ENCODE measurements at regions not wholly inside any gene's neighbourhood (a gene's known extent, or its start where the extent isn't known, plus 50 kb on each side); places are given as distances from the start of the nearest gene placed in this dataset.

DNA sequence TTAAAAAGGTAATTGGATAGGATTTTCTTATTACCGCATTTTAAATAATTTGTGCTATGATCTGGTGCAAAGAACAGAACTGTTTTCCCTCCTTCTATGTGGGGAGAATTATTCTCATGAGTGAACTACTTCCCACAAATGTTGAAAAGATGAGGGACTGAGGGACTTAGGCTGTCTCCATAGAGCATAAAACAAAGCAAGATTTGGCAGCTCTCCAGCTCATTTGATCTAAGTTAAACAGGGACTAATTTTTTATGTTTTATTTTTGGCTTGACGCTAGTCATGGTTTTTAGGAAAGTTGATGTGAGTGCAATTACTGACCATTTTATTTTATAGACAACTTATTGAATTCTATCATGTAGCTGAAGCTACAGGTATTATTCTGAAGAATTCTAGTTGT lies 362.3 kb downstream of the HLX start:
- no peak for TF ChIP-seq TEAD4 (IDR thresholded peaks at IDR 0.05; ENCODE audit: borderline replicate concordance, insufficient read depth)
- no peak for TF ChIP-seq FOXM1 (IDR thresholded peaks at IDR 0.05; ENCODE audit: low read depth)
- no peak for TF ChIP-seq EZH2phosphoT487 (IDR thresholded peaks at IDR 0.05; ENCODE audit: borderline replicate concordance, low read depth)
- TF ChIP-seq, protein P1, sequence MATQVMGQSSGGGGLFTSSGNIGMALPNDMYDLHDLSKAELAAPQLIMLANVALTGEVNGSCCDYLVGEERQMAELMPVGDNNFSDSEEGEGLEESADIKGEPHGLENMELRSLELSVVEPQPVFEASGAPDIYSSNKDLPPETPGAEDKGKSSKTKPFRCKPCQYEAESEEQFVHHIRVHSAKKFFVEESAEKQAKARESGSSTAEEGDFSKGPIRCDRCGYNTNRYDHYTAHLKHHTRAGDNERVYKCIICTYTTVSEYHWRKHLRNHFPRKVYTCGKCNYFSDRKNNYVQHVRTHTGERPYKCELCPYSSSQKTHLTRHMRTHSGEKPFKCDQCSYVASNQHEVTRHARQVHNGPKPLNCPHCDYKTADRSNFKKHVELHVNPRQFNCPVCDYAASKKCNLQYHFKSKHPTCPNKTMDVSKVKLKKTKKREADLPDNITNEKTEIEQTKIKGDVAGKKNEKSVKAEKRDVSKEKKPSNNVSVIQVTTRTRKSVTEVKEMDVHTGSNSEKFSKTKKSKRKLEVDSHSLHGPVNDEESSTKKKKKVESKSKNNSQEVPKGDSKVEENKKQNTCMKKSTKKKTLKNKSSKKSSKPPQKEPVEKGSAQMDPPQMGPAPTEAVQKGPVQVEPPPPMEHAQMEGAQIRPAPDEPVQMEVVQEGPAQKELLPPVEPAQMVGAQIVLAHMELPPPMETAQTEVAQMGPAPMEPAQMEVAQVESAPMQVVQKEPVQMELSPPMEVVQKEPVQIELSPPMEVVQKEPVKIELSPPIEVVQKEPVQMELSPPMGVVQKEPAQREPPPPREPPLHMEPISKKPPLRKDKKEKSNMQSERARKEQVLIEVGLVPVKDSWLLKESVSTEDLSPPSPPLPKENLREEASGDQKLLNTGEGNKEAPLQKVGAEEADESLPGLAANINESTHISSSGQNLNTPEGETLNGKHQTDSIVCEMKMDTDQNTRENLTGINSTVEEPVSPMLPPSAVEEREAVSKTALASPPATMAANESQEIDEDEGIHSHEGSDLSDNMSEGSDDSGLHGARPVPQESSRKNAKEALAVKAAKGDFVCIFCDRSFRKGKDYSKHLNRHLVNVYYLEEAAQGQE (IDR thresholded peaks at IDR 0.05; ENCODE audit: low read depth, low read length): no peak
- no peak for TF ChIP-seq SMC3 (IDR thresholded peaks at IDR 0.05; ENCODE audit: low read depth, low read length)
- TF ChIP-seq, protein P2, sequence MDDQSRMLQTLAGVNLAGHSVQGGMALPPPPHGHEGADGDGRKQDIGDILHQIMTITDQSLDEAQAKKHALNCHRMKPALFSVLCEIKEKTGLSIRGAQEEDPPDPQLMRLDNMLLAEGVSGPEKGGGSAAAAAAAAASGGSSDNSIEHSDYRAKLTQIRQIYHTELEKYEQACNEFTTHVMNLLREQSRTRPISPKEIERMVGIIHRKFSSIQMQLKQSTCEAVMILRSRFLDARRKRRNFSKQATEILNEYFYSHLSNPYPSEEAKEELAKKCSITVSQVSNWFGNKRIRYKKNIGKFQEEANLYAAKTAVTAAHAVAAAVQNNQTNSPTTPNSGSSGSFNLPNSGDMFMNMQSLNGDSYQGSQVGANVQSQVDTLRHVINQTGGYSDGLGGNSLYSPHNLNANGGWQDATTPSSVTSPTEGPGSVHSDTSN (IDR thresholded peaks at IDR 0.05): no peak
- TF ChIP-seq, protein P3, sequence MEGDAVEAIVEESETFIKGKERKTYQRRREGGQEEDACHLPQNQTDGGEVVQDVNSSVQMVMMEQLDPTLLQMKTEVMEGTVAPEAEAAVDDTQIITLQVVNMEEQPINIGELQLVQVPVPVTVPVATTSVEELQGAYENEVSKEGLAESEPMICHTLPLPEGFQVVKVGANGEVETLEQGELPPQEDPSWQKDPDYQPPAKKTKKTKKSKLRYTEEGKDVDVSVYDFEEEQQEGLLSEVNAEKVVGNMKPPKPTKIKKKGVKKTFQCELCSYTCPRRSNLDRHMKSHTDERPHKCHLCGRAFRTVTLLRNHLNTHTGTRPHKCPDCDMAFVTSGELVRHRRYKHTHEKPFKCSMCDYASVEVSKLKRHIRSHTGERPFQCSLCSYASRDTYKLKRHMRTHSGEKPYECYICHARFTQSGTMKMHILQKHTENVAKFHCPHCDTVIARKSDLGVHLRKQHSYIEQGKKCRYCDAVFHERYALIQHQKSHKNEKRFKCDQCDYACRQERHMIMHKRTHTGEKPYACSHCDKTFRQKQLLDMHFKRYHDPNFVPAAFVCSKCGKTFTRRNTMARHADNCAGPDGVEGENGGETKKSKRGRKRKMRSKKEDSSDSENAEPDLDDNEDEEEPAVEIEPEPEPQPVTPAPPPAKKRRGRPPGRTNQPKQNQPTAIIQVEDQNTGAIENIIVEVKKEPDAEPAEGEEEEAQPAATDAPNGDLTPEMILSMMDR (IDR thresholded peaks at IDR 0.05): no peak
- TF ChIP-seq NFIC (IDR thresholded peaks at IDR 0.05; ENCODE audit: borderline replicate concordance): no peak
- TF ChIP-seq RCOR1 (IDR thresholded peaks at IDR 0.05; ENCODE audit: low read length): no peak
- no peak for TF ChIP-seq GABPA (IDR thresholded peaks at IDR 0.05; ENCODE audit: low read depth)
- TF ChIP-seq, protein P4, sequence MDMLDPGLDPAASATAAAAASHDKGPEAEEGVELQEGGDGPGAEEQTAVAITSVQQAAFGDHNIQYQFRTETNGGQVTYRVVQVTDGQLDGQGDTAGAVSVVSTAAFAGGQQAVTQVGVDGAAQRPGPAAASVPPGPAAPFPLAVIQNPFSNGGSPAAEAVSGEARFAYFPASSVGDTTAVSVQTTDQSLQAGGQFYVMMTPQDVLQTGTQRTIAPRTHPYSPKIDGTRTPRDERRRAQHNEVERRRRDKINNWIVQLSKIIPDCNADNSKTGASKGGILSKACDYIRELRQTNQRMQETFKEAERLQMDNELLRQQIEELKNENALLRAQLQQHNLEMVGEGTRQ (IDR thresholded peaks at IDR 0.05; ENCODE audit: borderline replicate concordance, low read depth, low read length): no peak
